HG03442 (cell line): ENCODE measurements at regions not wholly inside any gene's neighbourhood (a gene's known extent, or its start where the extent isn't known, plus 50 kb on each side); places are given as distances from the start of the nearest gene placed in this dataset.

Experiments used
- ATAC-seq: cut with Tn5 transposase; IDR thresholded peaks from one replicate; pipeline ENCODE4 v1.9.1; 2021; ENCODE audit warnings: mild to moderate bottlenecking, moderate library complexity; ENCODE audit not compliant: unreplicated experiment

DNA sequence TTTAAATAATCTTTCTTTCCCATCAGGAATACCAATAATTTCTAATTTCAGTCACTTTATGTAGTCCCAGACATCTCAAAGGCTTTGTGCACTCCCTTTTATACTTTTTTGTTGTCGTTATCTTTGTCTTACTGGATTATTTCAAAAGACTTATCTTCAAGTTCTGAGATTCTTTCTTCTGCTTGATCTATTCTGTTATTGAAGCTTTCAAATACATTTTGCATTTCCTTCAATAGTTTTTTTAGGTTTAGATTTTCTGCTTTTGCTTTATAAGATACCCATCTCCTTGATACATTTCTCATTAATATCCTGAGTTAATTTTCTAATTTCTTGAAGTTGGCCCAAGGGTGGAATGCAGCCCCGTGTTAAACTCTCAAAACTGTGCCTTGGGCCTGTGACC is 432.4 kb downstream of the RIT2 start:
- no peak for ATAC-seq

DNA sequence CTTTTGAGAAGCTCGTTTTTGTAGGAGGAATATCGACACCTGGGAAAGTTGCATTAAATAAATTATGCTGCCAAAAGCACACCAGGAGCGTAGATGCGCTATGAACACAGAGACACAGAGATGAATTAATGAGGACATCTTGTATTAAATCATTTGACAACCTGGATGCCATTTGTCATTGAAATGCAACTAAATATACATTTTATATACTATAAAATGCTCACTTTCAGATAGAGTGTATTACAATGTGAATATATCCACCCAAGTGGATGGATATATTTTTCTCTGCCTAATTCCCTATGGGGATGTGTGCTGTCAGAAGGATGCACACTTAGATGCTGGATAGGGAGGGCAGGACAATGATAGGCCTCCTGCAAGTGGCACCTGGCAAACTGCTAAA is 426.2 kb downstream of the RIT2 start:
- ATAC-seq: no peak
